Adipocyte (in vitro differentiated cells): ENCODE measurements at regions not wholly inside any gene's neighbourhood (a gene's known extent, or its start where the extent isn't known, plus 50 kb on each side); places are given as distances from the start of the nearest gene placed in this dataset.

Experiments
- DNase-seq: peaks from one replicate; pipeline ENCODE4 v3.0.0-alpha.2; 2015; ENCODE audit warnings: low read depth
- H3K27me3 ChIP-seq: replicated peaks from 2 replicates; pipeline ENCODE4 v1.7.0; 2013; ENCODE audit warnings: mild to moderate bottlenecking, low read length, moderate library complexity; ENCODE audit not compliant: control insufficient read depth, insufficient read depth
- H3K36me3 ChIP-seq: 2 replicates; pipeline ENCODE4 v1.7.0; 2013; ENCODE audit warnings: low read length, mild to moderate bottlenecking, moderate library complexity; ENCODE audit not compliant: control insufficient read depth, insufficient read depth, severe bottlenecking
- H3K4me1 ChIP-seq: 2 replicates; pipeline ENCODE4 v1.7.0; 2013; ENCODE audit warnings: mild to moderate bottlenecking, low read length, moderate library complexity; ENCODE audit not compliant: control insufficient read depth, insufficient read depth
- H3K4me3 ChIP-seq: 2 replicates; pipeline ENCODE4 v1.7.0; 2013; ENCODE audit warnings: mild to moderate bottlenecking, low read length, moderate library complexity
- H3K9ac ChIP-seq: 2 replicates; pipeline ENCODE4 v1.7.0; 2013; ENCODE audit warnings: mild to moderate bottlenecking, low read length, moderate library complexity
- H3K9me3 ChIP-seq: 2 replicates; pipeline ENCODE4 v1.7.0; 2013; ENCODE audit warnings: mild to moderate bottlenecking, low read length, moderate library complexity; ENCODE audit not compliant: control insufficient read depth

DNA sequence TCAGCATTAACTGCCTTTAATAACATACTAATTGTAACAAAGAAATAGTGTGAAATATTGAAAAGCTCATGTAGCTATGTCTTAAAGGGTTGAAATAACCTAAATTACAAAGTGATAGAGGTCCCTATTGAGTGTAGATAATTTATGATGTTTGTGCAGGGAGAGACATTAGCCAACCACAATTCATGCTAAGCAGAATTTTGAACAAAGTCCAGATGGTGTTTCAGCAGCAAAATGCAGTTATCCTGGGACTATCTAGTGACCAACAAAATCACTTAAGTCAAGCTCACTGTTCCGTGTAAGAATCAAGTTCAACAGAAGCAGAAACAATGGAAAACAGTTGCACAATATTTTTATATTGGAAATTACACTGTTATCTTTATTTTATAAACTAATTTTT is 218.5 kb downstream of the SIM1 start:
- Histone ChIP-seq H3K36me3 (no peaks in the 10 kb centered on the region), H3K4me1 (peaks cover 17% of the 10 kb centered on the region), H3K9ac (no peak overlapping the region), H3K9me3 (no peaks in the 10 kb centered on the region), H3K4me3 (no peak overlapping the region), H3K27me3 (no peaks in the 10 kb centered on the region)
- DNase-seq = no peak

DNA sequence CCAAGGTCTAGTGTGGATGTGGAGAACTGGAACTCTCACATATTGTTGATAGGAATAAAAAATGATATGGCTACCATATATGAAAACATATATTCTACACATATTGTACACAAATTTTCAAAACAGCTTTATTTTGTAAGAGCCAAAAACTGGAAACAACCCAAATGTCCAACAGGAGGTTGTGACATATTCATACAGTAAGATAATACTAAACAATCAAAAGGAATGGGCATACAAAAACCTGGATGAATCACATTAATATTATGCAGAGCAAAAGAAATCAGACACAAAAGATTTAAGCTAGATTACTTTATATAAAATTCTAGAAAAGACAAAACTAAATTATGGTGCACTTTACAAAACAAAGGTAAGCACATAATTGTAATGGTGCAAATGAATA is 223.9 kb downstream of the SIM1 start:
- Histone ChIP-seq H3K36me3 (no peaks in the 10 kb centered on the region), H3K27me3 (no peaks in the 10 kb centered on the region), H3K9me3 (no peaks in the 10 kb centered on the region), H3K9ac (no peak overlapping the region), H3K4me1 (peaks cover 11% of the 10 kb centered on the region), H3K4me3 (no peak overlapping the region)
- DNase-seq = no peak

- Histone ChIP-seq H3K9ac (peak overlapping the region; percentile 11), H3K36me3 (no peaks in the 10 kb centered on the region), H3K4me3 (no peak overlapping the region), H3K4me1 (peaks cover 11% of the 10 kb centered on the region), H3K27me3 (no peaks in the 10 kb centered on the region), H3K9me3 (no peaks in the 10 kb centered on the region)
- DNase-seq = no peak
Measured at GRCh38 chr6:100237821-100238220, 226.9 kb downstream of the SIM1 start.

GRCh38 chr6:100236389-100236788 is 228.3 kb downstream of the SIM1 start:
- Histone ChIP-seq H3K9ac (no peak overlapping the region), H3K36me3 (no peaks in the 10 kb centered on the region), H3K4me3 (no peak overlapping the region), H3K4me1 (peaks cover 11% of the 10 kb centered on the region), H3K27me3 (no peaks in the 10 kb centered on the region), H3K9me3 (no peaks in the 10 kb centered on the region)
- DNase-seq = no peak

GRCh38 chr6:100235631-100236030 is 229.1 kb downstream of the SIM1 start:
- Histone ChIP-seq H3K9ac (no peak overlapping the region), H3K9me3 (no peaks in the 10 kb centered on the region), H3K4me3 (no peak overlapping the region), H3K36me3 (no peaks in the 10 kb centered on the region), H3K27me3 (no peaks in the 10 kb centered on the region), H3K4me1 (peaks cover 11% of the 10 kb centered on the region)
- DNase-seq = no peak

DNA sequence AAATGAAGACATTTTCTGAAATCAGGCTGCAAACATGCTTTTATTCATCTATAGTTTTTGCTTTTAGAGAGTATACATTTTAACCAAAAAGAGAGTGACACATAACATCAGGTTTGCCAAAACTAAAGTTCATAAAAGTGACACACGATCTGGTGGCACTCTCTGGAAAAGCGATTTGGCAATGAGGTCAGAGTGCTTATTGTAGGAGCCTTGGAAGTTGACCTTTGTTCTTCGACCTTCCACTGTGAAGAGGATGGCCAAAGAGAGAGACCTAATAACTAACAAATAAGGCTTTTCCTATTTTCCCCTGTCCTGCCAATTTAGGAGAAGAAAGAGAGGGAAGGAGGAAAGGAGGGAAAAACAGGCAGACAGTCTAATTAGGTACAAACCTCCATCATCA is 230.1 kb downstream of the SIM1 start:
- Histone ChIP-seq H3K36me3 (no peaks in the 10 kb centered on the region), H3K9ac (no peak overlapping the region), H3K27me3 (no peaks in the 10 kb centered on the region), H3K4me1 (peaks cover 11% of the 10 kb centered on the region), H3K4me3 (no peak overlapping the region), H3K9me3 (no peaks in the 10 kb centered on the region)
- no peak for DNase-seq

DNA sequence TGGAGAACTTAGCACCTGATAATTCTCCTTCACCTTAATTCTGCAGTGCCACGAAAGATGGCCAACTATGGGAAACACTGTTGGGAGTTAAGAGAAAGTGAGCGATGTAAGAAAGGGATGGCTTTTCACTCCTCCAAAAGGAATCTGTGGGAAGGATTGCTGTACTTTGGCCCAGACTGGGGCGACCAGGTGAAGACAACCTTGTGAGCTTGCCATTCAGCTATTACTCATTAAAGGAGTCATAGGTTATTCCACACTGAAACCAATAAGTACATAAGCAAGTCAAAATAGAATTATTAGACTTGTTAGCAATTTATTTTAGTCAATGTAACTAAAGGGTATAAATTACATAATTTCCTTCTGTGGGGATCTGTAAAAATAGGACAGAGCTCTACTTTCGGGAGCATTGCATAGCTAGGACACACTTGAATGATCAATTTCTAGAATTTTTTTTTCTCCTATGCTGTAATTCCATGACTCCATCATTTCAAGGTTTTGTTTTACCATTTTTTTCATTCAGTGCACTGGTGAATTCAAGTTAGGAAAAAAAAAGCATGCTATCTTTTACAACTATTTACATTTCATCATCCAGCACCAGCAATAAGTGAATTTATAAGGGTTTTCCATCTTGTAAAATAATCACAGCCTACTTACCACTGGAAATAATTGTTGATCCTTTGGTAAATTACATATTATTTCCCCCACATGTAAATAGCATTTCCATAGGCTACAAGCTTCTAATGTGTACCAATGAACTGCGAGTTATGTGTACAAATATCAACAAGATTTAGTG is 231.7 kb downstream of the SIM1 start:
- Histone ChIP-seq H3K27me3 (no peaks in the 10 kb centered on the region), H3K9ac (no peak overlapping the region), H3K4me1 (peaks cover 14% of the 10 kb centered on the region), H3K36me3 (no peaks in the 10 kb centered on the region), H3K4me3 (no peak overlapping the region), H3K9me3 (no peaks in the 10 kb centered on the region)
- DNase-seq = no peak

DNA sequence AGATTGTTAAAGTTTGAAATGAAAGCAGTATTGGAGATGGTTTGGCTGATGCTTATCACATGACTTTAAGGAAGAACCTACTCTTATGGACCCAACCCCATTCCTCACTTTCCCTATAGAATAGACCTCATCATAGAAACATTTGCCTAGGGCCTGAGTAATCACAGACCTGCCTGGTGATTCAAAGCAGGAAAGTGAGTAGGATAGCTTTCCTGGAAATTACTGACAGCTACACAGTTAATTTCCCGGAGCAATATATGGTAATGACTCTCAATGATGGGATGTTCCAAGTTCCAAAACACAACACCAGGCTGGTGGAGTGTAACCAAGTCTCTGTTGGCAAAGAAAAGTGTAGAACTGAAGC is 233.8 kb downstream of the SIM1 start:
- no peaks in the 10 kb centered on the region for H3K36me3 ChIP-seq

DNA sequence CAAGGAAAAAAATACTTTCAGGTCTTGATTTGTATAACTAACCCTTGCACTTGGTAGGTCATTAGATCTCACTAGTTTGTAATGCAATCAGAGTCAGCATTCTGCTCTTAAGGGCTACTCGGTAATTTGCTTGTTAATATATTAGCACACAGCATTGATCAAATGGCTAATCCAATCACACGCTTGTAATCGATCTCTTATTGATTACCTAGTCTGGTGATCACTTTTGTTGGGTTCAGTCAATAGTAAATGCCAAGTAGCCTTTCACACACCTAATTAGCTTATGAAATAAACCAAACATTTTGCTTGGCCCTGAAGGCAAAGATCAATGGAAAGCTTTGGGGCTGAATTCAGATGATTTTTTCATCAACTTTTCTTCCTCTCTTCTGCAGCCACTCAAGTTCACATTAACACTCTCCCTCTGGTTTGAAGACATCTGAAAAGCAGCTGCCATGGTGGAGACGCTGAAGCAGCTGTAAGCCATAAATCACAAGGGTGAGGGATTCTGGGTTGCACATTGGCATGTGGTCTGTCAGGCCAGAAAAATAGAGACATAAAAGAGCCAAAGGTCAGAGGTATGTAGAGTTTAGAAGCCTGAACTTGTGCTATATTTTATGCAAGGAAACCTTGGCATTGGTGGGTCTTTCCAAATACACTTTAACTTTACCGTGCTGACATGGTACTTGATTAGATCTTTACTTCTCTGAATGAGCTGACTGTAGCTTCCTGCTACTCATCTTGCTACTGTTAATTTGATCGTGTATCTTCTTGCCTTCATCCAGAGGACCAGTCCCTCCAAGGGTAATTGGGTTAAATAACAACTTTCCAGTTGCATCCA is 234.4 kb downstream of the SIM1 start:
- Histone ChIP-seq H3K9me3 (no peaks in the 10 kb centered on the region), H3K9ac (no peak overlapping the region), H3K27me3 (no peaks in the 10 kb centered on the region), H3K4me3 (no peak overlapping the region), H3K36me3 (no peaks in the 10 kb centered on the region), H3K4me1 (peaks cover 3% of the 10 kb centered on the region)
- no peak for DNase-seq

More for the DNA sequence above, 233.8 kb downstream of the SIM1 start:
- Histone ChIP-seq H3K9me3 (no peaks in the 10 kb centered on the region), H3K27me3 (no peaks in the 10 kb centered on the region), H3K4me1 (peaks cover 3% of the 10 kb centered on the region), H3K4me3 (no peak overlapping the region), H3K9ac (no peak overlapping the region)
- DNase-seq = no peak

- H3K27me3 ChIP-seq = no peaks in the 10 kb centered on the region
- H3K9ac ChIP-seq = peak overlapping the region; percentile 79
- H3K4me1 ChIP-seq = peaks cover 3% of the 10 kb centered on the region
- H3K9me3 ChIP-seq = no peaks in the 10 kb centered on the region
- DNase-seq = no peak
- H3K36me3 ChIP-seq = no peaks in the 10 kb centered on the region
- H3K4me3 ChIP-seq = peak overlapping the region; percentile 58
Measured at GRCh38 chr6:100229512-100229911, 235.2 kb downstream of the SIM1 start.

- Histone ChIP-seq H3K36me3 (no peaks in the 10 kb centered on the region), H3K9me3 (no peaks in the 10 kb centered on the region), H3K27me3 (no peaks in the 10 kb centered on the region), H3K4me1 (peaks cover 3% of the 10 kb centered on the region), H3K4me3 (peak overlapping the region; percentile 73), H3K9ac (peak overlapping the region; percentile 79)
- DNase-seq = peak; percentile 86
Measured at GRCh38 chr6:100228834-100229441, 234.9 kb upstream of the MCHR2 start.
